GM19467 (cell line): ENCODE measurements at regions not wholly inside any gene's neighbourhood (a gene's known extent, or its start where the extent isn't known, plus 50 kb on each side); places are given as distances from the start of the nearest gene placed in this dataset.

Experiments used
- ATAC-seq: cut with Tn5 transposase; IDR thresholded peaks from one replicate; pipeline ENCODE4 v1.9.1; 2021; ENCODE audit warnings: mild to moderate bottlenecking, moderate library complexity; ENCODE audit not compliant: unreplicated experiment

DNA sequence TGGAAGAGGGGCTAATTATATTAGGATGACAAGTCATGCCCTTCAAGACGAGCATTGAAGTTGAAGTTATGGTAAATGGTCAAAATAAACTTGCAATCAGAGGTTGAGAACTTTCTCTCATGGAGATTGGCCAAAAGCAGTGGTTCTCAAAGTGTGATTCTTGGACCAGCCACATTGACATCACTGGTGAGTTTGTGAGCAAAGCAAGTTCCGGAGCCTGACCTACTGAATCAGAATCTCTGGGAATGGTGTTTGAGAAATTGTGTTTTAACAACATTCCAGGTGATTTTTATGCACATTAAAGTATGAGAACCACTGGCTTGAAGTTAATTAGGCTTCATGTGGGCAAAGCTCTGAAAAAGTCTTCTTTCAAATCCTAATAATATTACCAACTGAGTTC lies 403.5 kb downstream of the ZSWIM6 start:
- no peak for ATAC-seq

DNA sequence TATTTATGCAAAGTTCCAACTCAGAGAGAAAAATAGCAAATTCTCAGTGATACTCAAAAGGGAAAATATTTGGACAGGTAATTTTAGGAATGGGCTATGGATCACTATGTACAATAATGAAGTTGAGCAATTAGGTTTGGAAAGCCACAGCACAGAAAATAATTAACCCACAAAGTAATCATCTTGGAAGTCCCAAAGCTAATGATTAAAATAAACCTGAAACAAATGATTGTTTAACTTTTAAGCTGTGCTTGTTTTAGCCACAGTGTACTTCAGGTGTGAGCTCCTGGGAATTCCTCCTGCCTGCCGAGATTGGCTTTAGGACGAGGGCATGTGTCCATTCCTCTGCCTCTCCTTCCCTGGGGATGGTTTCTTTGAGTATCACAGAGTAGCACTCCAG lies 403.9 kb downstream of the ZSWIM6 start:
- no peak for ATAC-seq

DNA sequence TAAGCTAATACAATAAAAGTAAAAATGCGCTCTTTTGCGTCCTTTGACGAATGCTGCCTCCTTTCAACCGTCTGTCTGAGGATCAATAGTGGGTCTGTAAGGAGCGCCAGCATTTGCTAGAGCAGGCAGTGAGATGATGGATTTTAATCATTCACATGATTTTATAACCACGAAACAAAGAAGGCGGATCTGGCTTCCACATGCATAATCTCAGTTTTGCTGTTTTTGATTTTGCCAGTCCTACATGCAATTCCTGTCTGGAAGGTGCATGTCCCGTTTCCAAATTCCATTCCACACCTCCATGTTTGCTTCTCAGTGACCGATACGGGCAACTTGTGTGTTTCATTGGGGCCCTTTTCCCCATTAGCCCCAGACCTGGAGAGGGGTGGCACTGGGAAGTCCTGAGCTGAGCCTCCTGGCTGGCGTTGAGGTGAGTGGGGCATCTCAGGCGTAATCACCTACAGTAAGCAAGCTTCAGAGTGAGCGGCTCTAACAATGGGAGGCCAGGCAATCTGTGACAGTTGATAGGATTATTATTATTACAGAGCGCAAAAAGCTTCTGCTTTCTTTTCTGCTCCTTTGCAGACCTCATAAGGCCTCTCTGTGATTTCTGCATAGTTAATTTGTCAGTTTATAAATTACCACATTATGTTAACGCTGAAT lies 405.4 kb downstream of the ZSWIM6 start:
- no peak for ATAC-seq

DNA sequence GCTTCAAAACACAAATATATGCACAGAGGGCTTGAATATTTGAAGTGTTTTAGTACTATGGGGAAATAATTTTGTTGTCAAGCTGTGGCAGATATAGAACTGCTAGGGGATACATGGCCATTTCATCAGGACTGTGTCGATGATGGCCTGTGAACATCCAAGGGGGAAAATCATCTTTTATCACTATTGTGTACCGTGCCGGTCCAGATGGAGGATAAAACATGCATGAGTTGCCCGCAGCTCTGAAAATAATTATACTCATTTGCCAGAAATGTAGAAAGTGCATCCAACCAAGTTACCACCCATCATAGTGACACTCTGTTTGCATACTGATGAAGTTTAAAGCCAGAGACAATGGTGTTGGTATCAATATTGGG lies 405.9 kb downstream of the ZSWIM6 start:
- ATAC-seq: no peak

DNA sequence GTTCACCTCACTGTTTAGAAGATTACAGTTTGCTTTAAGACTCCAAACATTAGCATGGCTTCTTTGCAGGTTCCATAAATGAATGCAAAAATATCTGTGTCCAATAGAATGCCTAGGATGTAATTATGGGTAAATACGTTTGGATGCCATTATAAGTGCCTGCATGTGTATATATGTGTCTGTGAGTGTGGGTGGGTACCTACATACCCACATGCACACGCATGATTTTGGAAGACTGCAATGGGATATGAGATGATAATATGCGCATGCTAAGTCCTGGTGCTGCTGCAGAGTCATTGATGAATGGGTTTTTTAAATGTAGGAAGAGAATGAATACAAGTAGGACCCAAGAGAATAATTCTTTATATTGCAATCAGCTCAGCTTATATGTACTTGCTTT lies 406.4 kb downstream of the ZSWIM6 start:
- ATAC-seq: no peak

DNA sequence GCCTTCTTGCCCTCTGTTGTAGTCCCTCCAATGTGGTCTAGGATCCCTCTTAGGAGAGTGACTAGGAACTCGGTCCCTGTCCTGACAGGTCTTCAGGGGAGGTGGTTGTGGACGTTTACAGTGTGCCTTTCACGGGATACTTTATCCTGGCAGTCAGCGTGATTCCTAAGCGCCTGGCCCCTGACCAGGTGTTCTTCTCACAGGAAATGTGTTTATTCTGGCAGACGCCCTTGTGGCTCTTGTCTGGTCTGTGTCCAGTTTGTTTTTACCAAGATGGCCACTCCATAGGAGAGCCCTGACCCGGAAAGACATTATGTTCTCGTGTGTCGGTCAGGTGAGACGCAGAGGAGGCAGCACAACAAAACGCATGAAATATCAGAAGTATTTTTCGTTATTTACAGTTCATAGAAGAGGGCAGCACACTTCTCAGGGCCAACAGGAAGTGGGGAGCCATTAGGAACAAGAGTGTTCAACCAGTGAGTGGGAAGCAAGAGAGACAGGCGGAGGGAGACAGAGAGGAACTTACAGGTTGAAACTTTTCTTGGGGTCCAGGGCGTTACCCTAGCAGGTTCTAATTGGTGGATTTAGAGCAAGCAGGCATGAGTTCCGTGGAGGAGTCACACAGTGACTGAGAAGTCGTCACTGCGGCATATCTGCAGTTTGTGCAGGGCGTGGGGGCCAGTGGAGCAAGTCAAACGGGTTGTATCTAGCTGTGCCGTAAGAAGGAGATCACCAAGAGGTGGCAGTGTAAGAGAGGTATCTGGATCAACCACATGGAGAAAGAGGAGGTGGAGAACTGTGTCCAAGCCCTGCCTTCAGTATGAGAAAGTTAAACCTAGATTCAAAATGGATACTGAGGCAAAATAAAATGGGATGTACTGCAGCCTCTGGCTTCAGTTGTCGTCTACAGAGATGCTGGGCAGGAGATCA lies 412.9 kb downstream of the ZSWIM6 start:
- no peak for ATAC-seq

DNA sequence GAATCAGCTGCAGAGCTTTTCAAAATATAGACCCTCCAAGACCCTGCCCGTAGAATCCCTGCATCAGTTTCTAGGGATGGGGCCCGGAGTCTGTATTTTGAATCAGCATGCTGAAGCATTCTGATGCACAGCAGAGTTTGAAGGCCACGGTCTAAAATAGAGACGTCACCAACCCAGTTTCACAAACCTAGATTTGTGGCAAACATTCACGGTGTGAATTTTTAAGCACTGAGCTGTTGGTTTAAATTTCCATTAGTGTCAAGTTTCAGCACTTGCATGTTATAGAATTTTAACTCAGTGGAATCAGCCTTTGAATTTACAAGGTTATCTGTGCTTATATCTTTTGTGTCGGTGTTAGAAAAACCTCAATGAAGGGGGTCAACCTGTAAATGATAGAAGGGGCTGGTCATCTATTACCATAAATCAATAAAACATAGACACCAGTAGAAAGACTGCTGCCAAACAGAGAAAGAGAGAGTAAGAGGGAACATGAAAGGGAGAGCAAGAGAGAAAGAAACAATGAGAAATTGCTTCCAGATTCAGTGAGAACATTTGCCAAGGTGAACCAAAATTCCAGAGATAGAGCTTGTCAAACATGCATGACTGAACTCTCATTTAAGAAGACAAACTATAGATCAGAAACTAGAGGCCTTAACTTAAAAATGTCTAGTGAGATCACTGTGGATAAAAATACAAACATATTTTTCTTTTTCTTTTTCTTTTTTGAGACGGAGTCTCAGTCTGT lies 414.9 kb downstream of the ZSWIM6 start:
- no peak for ATAC-seq

DNA sequence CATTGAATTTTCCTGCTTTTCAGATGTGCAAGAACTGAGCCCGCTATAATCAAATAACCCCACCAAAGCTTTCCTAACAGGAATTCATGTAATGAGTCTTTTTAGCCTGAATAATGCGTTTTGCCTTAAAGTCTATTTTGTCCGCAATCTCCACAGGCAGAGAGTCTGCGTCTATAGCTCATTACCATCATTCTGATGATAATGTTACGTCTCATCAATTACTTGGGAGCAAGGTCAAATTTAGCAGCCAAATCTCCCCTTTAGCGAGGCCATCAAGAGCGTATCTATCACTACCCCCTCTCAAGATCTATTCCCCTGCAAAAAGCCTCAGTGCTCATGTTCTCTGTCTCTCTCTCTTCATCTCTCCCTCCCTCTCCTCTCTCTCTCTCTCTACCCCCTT lies 416.1 kb downstream of the ZSWIM6 start:
- no peak for ATAC-seq

DNA sequence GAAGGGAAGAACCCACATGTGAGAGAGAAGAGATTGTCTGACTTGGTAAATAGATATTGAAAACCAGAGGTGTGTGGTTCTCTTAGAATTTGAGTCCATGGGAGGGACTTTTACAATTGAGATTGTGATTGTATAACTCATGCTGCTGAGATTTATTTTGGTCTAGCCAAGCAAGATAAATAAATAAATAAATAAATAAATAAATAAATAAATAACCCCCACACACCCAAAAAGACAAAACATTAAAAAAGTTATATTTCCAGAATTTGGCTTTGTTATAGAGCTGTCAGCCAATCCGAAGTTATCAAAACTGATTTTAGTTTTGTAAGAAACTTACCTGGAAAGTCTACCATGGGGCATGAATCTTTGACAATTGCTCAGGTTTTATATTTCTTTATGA lies 416.6 kb downstream of the ZSWIM6 start:
- ATAC-seq: no peak

DNA sequence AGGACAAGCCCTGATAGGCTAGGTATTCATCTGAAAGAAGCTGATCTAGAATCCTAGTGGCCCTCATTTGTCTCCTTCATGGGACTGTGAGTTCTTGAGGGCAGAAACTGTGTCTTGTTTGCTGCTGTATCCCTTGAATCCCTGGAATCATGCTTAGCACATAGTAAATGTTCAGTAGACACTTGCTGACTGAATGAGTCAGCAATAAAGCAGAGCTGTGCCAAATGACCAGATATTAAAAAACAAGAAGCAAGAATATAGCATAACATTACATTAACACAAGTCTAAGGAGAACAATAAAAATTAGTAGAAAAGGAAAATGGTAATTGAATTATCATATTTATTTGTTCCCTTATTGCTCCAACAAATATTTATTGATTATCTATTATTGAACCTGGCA lies 420.5 kb downstream of the ZSWIM6 start:
- no peak for ATAC-seq

DNA sequence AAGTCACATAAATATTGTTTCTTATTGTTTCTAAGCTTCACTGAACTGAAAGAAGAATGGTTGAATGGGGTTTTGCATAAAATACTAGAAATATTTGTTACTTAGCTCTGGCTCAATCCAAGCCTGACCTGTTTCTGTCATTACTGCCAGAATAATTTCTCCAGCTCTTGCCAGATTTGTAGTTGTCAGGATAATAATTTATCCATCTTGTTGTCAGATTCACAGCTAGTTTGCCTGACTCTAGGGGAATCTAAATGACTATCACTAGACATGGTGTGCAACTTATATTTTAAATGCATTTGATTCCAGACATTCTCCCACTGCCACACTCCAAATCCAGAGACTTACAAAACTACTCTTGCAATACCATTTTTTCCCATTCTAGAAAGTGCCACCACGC lies 422.7 kb downstream of the ZSWIM6 start:
- no peak for ATAC-seq

DNA sequence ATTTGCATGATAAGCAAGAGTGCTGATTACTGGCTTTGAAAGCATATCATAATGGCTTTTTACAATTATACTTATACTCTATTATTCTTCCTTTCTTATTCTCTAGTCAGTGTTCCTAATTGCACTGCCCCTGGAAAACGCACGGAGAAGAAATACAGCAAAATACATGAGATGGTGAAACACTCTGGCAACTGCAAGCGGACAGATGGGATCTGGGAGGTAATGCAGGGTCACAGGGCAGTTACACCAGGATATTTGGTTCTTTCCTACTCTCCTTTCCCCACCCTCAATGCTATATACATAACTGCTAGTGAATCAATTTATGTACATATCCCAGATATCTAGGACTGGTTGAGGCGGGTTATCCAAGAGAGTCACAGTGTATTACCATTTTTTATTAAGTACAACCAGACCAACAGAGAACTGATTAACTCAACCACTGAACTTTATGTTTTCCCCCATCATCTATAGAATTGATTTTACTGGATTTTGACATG lies 423.7 kb downstream of the ZSWIM6 start:
- ATAC-seq: no peak

DNA sequence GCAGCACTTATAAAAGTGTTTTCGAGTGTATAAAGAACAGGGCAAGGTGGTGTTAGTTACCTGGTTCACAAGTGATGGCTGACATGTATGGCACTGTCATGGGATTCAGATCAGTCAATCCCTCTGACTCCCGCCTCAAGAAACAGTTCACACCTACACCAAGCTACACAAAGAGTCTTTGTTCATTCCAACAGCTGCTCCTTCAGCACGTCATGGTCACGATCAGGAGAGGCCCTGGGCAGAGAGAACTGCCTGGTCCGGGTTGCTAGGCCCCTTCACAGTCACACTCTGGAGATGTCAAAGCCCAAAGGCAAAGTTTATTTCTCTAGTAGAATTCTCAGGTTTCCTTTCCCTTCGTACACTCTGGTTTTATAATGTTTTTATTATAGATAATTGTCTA lies 426.7 kb downstream of the ZSWIM6 start:
- no peak for ATAC-seq

DNA sequence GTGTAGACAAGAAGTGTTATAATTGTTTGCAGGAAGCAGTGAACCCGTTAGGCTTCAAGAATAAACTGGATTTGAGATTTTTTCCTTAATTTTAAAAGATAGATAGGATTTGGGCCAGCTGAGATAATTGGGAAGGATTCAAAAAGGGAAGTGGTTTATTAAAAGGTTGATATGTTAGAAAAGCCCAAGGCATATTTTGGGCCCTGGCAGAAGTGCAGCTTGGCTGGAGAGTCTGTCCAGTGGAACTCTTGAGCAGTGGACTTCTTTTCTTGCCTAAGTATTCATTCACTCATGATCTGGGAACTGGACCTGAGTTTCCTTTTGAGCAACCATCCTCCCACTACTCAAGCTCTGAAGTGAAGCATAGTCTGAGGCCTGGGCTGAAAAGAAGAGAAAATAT lies 433.4 kb downstream of the ZSWIM6 start:
- no peak for ATAC-seq

DNA sequence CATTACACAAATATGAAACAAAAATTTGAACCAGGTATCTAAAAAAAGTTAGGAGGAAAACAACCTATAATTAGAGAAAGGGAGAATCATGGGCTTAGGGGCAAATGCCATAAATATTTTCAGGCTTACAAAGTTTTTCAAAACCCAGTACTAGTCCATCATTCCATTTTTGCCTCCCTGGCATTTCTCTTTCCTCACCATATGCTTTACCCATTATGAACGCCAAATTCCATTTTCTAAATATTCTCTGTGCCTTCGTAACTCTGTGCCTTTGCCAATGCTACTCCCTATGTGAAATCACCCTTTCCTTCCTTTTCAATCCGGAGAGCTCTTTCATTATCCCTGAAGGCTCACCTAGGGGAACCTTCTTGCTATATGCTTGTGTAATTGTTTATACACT lies 434.1 kb downstream of the ZSWIM6 start:
- no peak for ATAC-seq

DNA sequence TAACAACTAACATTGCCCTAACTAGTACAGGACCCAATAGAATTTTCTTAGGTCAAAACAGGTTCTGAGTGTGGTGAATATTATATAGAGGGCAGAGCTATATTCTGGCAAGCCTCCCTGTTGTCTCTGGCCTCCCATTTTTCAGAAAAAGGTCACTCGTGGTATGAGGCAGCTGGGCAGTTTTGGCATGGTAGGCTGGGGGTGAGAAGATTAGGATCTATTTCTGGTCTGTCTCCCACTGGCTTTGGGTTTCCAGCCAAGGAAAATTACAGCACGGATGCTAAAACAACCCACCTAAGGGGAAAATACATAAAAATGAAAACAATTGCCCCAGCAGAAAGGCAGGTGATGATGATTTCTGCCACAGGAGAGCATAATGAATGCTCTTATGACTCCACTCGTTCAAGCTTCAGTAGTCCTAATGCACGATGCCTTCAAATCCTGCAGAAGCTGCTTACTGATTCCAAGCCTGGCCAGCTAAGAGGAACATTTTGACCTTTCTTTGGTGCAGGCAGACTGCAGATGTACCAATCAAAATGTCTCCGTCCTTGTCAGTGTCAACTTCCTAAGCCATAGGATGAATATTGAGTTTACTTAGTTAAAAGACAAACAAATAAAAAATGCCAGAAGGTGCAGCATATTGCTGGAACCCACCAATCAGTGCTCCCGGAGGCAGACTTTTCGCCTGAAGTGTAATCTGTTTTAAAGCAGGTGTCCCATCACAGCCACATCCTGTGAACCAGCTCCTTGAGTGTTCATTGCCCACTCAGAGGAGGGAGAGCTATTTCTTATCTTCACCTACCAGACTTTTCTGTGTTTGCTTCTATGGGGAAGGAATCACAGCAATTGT lies 435.4 kb downstream of the ZSWIM6 start:
- no peak for ATAC-seq

DNA sequence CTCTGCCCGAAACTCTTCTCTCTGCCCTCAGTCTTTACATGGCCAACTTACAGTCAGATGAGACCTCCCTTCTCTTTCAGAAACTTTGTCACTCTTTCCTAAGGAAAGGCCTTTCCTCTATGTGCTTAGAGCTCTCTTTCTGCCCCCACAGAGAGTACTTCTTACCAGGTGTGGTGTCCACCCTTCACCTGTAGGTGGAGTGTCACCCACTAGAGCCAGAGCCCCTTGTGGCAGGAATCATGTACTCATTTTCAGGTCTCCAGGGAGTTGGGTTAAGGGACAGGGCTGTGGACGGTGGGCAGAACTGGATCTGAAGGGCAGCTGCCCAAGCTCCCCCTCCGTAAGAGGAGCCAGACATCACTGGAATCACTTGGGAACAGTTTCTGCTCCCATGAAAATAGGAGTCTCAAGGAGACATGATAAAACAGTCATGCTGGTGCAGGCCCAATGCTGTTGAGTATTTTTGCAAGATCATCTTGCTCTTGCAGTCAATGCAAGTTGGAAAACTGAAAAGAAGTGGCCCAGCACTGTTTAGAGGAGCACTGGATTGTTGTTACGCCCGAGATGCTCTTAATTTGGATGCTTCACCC lies 436.7 kb downstream of the ZSWIM6 start:
- ATAC-seq: peak; percentile 97

DNA sequence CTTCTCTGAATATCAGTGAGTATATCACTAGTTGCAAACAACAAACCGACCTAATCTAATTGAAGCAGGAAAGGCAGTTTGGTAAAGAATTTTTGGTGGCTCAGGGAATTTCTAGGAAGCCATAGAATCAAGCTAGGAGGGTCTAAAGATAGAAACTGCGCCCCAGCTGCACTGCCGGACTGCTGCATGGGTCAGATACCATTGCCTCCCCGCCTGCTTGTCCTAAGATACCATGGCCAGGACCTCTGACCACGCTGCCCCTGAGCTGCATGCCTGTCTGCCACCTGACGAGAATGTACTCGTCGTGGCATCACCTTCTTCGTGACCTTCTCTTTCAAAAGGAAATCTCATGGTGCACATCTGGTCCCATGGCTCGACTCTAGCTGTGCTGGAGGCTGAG lies 439.0 kb downstream of the ZSWIM6 start:
- ATAC-seq: no peak

DNA sequence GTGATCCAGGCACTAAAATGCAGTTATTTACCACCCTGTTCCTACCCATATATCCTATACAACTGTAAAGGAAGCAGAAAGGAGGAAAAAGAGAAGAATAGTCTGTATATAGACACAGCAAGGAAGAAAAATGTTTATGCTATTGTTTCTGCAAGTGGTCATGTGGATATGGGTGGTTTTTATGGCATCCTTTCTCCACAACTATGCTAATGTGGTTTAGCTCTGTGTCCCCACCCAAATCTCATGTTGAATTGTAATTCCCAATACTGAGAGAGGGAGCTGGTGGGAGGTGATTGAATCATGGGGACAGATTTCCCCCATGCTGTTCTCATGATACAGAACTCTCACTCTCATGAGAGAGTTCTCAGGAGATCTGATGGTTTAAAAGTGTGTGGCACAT lies 439.8 kb downstream of the ZSWIM6 start:
- ATAC-seq: no peak

DNA sequence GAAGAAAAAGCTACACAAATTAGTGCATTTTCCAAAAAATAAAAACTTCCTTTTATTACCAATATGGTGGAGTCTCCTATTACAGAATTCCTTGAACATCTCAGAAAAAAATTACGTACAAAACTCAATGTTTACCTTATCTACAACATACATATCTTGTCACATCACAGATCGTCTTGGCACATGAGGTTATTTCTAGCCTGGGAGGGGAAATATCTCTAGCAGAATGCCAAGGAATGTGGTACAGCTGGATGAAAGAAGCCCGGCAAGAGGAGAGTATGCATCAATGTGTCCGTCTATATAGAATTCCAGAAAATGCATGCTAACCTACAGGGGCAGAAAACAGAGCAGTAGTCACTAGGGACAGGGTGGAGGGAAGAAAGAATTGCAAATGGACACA lies 443.8 kb downstream of the ZSWIM6 start:
- no peak for ATAC-seq
